ENCODE measurements at regions not wholly inside any gene's neighbourhood (a gene's known extent, or its start where the extent isn't known, plus 50 kb on each side); places are given as distances from the start of the nearest gene placed in this dataset.
"Not testable (repeated sequence)": the region's sequence is repeated elsewhere in the genome, so short reads cannot be mapped to it uniquely, and the experiment has no call there.

DNA sequence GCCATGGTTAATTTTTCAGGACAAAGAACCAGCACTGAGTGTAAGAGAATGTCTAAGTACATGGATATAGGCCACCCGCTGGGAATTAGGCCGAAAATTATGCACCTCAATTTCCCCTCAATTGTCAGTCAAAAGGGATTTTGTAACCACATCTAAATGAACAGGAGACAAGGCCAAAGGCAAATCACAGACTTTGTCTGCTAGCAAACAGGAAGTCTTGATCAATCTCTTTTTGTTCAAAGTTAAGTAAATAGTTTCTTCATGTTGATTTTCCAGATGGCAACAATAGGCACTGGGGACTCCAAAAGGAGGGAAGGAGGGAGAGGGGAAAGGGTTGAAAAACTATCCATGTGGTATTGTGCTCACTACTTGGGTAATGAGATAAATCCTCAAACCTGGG is 276.0 kb downstream of the COG6 start:
- in situ Hi-C loops (cut with HindIII; ENCODE audit: low sequenced_read_pairs), result no loop called here

DNA sequence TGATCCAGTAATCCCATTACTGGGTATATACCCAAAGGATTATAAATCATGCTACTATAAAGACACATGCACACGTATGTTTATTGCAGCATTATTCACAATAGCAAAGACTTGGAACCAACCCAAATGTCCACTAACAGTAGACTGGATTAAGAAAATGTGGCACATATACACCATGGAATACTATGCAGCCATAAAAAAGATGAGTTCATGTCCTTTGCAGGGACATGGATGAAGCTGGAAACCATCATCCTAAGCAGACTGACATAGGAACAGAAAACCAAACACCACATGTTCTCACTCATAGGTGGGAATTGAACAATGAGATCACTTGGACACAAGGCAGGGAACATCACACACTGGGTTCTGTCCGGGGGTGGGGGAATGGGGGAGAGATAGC is 277.1 kb downstream of the COG6 start:
- in situ Hi-C loops (cut with HindIII; ENCODE audit: low sequenced_read_pairs), result not testable (repeated sequence)

DNA sequence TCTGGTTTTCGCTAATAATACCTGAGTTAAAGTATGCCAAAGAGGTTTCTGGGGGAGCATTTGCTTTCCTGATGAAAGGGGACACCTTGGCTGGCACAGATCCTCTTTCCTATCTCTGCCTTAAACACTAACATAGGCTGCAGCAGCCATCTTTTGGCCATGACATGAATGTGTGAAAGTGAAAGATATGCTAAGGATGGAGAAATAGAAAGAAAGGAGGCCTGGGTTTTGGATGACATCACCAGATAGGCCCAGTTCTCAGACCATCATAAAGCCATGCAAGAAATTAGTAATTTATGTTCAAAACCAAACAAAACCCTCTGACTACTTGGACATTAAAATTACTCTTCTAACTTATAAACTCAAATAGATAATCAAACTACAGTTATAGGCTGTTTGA is 279.7 kb downstream of the COG6 start:
- in situ Hi-C loops (cut with HindIII; ENCODE audit: low sequenced_read_pairs), result no loop called here

DNA sequence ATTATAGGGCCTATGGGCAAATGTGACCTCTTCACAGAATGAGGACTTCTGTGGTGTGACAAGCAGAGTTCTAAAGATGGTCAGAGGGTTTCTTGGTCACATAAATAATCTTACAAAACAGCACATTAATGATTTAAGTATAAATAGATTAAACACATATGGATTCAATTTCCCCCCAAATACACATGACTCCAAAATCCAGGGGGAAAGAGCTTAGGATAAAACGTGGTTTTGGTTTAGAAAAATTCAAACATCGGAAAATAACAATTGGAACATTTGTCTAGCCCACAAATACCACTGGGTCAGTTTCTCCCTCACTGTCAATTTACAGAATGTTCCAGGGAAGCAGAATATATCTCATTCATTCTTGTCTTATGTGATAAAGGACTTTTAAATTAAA is 283.1 kb downstream of the COG6 start:
- in situ Hi-C loops (cut with HindIII; ENCODE audit: low sequenced_read_pairs), result no loop called here

DNA sequence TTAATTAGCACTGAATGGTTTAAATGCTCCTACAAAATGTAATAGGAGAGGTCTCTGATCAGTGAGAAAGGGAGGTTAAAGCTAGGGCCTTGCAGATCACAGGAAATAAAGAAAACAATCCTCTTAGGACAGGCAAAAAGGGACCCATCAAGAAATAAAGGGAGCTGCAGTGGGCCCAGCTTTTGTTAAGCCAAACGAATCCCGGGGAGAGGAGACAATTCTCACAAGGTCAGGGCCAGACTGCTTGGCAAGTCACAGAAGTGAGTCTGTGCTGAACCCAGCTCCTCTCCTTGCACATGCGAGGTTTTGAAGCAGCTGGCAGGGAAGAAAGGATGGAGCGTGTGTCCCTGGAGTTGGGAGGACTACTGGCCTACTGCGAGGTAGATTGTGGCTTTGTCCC is 285.8 kb downstream of the COG6 start:
- in situ Hi-C loops (cut with HindIII; ENCODE audit: low sequenced_read_pairs), result no loop called here

DNA sequence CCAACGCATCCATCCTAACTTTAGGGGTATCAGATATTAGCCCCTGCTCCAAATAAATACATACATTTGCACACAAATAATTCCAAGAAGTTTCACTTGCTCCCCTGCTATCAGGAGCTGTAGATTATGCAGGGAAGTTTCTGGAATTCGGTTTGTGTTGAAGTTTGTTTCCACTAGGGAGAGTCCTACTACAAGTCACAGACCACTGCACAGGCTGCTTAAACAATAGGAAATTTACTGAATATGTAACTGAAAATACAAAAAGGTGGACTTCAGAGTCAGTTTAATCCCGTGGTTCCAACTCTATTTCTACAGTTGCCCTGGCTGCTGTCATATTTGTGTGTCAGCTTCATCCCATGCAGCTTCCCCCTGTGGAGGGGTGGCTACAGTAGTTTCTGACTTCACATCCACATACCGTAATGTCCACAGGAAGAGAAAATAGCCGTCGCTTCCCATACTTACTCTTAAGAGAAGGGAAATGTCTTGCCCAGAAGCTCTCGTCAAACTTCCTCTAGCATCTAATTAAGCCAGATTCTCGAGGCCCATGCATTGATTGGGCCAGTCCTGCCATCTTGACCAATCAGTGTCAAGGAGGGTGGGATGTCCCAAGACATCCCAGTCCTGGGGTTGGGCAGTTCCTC is 286.6 kb downstream of the COG6 start:
- in situ Hi-C loops (cut with HindIII; ENCODE audit: low sequenced_read_pairs), result no loop called here

DNA sequence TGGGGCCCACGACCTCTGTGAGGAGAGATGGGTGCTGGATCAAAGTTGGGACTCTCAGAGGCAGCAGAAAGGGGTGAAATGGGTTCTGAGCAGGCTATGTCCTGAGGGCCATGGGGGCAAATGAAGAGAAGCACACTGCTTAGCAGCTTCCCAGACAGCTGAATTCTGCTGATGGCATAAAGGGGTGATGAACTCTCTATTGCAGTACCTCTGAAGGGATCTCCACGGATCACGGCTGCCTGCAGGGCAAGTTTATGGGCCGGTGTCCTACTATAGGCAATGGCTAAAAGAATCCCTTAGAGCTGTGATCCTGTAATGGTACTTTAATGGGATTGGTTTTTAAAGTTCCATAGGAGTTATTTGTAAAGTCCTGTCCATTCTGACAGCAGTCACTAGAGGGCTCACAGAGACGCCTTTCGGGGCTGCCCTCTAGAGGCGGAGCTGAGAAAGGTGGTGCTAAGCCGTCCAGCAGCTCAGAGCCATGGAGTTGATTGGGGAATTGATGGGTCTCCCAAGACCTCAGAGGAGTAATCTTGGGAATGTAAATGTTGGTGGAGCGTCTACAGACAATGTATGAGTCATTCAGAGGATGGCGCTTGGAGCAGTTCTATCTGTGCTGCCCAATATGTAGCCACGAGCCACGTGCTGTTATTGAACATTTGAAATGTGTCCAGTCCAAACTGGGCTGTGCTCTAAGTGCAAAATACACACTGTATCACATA is 287.3 kb downstream of the COG6 start:
- in situ Hi-C loops (cut with HindIII; ENCODE audit: low sequenced_read_pairs), result no loop called here

DNA sequence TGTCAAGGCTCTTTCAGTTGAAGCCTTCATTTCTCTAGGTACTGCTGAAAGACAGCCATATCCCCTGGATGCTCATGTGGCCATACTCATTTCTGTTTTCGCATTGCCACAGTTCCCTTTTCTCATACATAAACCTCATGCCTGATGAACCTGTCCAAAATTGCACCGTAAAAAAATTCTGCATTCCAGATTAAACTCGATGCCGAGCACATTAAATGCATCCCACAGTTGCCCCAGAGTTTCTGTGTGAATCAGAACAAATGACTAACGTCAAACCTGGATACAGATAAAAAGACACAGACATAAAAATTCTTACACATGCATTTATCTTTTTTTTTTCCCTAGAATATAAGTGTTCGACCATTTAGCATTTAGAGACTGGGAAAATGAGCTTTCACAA is 288.2 kb downstream of the COG6 start:
- in situ Hi-C loops (cut with HindIII; ENCODE audit: low sequenced_read_pairs), result no loop called here

DNA sequence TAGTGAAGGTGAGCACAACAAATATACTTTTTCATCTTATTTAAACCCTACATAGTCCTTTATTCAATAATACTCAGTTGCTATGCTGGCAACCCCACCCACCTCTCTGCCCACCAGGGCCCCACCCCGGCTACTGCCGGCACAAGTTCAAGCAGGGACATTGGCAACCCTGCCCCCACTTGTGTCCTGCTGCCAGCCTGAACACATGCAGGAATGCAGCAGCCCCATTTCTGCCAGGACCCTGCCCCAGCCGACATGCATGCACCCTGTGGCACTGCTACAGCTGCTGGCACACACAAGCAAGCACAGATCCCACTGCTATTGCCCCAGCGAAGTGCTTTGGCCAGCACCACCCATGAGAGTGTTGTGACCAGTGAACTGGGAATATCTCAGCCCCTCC is 289.8 kb downstream of the COG6 start:
- in situ Hi-C loops (cut with HindIII; ENCODE audit: low sequenced_read_pairs), result no loop called here

DNA sequence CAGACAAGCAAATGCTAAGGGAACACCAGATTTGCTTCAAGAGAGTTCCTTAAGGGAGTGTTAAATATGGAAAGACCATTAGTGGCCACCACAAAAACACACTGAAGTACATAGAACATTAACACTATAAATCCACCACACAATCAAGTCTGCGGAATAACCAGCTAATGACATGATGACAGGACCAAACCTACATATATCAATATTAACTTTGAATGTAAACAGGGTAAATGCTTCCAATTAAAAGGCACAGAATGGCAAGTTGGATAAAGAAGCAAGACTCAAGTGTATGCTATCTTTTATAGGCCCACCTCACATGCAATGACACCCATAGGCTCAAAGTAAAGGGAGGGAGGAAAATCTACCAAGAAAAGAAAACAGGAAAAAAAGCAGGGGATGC is 291.3 kb downstream of the COG6 start:
- in situ Hi-C loops (cut with HindIII; ENCODE audit: low sequenced_read_pairs), result no loop called here

DNA sequence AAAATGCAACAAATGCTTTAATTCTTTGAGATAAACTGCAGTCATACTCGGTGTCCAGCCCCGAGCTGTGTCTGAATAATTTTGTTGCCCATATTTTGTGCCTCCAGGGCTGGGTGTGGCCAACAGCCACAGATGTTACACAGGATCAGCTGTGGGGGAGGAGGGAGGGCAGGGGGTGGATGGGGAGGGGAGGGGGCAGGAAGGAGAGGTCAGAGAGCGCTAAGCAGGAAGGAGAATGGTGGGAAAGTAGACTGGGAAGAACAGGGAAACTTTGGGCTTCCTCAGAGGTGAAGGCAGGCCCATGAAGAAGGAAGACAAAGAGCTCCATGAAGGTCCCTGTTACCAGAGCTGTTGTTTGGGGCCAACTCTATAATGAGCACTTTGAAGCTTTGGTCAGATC is 295.8 kb downstream of the COG6 start:
- in situ Hi-C loops (cut with HindIII; ENCODE audit: low sequenced_read_pairs), result no loop called here

DNA sequence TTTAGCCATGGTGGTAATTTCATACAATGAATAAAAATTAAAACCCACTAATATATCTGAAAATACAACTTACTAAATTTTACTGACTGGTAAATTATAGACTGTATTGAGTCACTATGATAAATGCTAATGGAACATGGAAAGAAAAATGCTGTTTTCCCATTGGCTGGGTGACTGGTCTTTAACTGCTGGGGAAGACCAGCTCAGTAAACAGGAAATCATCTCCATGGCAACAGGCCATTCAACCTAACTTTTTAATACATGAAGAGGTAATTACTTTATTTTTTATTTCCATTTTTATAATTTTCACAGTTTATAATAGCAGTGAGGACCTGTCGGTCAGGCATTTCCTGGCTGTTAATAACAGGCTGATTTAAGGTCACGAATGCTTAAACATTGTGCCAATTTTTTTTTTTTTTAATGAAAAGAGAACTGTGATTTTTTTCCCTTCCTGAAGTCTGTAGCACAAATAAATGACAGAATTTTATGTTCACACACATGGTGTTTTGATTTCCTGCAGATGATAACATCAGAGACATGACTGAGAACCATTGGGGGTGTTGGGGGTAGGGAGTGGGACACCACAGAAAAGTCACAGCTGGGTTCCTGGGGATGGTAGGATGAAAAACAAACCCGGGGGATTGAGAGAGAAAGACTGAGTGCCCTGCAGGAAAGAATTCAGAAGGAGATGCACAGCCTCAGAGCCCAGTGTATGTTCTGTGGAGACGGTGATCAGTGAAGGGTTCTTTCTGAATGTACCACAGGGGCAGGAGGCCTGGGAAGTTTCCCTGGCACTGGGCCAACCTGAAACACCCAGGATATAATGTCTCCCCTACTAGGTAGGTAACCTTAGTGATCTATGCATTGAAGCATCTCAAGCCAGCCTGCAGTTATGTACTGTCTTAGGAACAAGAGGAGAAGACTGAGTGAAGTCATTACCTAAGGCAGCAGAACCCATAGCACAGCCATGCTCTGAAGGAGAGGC is 297.1 kb downstream of the COG6 start:
- in situ Hi-C loops (cut with HindIII; ENCODE audit: low sequenced_read_pairs), result no loop called here

DNA sequence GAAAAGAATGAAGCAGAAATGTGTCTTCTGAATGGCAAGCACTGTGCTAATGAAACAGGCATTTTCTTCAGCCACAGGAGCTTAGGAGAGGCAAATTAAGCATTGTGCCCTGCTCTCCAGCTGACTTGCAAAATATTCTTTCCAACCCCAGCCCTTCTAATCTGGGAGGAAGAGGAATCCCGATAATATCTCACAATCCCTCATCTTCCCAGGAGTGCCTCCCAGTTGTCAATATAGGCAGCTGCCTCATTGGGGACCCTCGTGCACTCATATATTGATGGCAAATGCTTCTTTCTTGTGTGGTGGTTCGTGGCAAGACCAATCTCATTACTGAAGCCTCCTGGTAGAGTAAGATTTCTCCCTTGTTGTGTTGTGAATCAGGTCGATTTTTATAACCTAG is 299.0 kb downstream of the COG6 start:
- in situ Hi-C loops (cut with HindIII; ENCODE audit: low sequenced_read_pairs), result no loop called here

DNA sequence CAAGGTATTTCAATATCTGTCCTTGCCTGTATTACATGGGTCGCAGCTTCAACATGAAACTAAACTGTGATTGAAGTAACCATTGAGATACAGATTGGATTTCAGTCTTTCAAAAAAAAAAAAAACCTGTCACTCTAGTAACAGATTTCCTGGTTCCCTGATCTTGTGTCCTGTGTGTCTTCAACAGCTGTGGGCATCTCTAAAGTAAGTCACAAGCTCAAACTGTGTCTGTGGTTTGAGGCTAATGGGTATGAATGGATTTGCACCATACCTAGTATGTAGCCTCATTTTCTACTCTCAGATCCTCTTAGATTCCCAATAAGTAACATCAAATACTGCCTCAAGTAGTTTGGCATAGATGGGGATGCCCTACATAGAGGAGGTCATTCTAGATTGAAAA is 300.1 kb downstream of the COG6 start:
- in situ Hi-C loops (cut with HindIII; ENCODE audit: low sequenced_read_pairs), result no loop called here

DNA sequence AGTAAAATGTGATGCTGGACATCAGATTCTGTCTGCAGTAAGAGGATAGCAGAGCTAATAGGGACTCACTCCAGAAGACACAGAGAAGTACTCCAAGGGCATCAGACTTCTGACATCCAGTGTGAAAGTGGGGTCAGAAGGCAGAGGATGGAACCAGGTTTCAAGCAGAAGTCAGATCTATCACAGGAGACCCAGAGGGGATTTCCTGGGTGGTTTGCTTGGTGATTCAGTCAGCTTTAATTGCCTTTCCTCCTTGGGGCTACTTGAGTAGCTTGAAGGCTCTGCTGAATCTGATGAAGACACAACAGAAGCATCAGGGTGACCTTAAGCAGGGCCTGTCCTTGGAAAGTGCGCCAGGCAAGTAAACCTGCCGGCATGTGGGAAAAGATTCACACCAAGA is 300.6 kb downstream of the COG6 start:
- in situ Hi-C loops (cut with HindIII; ENCODE audit: low sequenced_read_pairs), result no loop called here

DNA sequence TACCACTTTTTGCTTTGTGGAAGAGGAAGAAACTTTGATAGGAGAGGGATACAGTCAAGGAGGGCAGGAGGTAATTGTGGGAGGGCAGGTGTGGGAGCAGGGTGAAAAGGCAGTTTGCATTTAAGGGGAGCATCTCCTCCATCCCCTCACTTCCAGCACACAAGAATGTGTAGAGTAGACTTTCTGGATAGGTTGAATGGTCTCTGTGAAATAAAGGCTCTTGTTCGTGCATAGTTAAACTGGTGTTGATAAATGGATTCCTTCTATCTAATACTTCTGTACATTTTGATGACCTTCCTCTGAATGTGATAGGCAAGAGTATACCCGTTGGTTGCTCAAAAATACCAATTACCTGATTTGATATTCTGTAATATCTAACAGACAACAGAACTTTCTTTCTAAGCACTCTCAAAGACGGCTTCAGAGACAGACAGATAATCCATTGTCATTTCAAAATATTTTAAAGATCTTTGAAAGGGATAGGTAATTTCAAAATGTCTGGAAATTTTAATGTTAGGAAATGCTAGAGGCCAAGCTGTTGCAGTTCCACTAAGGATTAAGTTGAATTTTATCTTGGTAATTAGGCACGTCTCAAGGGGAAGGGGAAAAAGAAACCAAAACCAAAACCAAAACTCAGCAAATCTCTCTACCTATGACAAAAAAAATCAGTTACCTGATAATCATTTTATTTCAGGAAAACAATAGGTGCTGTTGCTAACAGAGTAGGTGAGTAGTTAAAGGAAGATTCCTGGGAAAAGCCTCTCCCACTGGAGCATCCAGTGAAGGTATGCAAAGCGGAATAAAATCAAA is 302.6 kb downstream of the COG6 start:
- in situ Hi-C loops (cut with HindIII; ENCODE audit: low sequenced_read_pairs), result no loop called here

DNA sequence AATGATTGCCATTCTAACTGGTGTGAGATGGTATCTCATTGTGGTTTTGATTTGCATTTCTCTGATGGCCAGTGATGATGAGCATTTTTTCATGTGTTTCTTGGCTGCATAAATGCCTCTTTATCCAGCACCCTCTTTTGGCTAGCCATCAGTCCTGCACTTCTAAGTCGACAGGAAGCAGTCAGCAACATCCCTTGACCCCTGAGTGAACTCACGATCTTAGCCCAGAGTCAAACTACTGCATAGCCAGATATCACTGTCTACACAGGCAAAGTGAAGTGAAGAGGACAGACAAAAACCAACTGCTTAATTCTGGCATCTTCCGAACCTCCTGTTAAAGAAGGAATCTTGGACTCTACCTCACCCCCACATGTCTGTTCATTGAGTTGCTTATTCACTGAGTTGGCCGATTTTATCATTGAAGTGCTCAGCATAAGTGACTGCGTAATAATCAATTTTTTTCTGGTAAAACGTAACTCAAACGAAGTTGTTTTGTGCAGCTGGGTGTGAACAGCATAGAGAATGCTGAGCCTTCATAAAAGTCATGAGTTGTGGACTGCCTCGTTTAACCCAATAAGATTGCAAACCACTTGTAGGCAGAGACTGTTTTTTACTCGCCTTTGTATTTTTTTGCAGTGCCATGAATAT is 304.2 kb downstream of the COG6 start:
- in situ Hi-C loops (cut with HindIII; ENCODE audit: low sequenced_read_pairs), result no loop called here

DNA sequence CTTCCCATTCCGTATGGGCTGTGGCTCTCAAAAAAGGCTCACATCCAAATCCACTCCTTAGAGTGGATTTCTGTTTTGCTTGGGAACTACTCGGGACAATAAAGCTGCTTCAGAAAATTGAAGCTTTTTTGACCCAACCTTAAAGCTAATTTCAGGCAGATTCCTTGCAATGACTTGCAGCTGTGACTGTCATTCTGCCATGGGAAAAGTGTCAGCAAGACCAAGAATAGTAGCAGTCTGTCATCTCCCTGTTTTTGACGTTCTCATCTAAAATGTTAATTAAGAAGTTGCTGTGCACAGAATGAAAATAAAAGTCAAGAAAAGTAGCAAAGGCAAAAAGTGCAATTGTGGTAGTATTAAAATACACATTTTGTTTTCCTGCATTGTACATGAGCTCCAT is 304.7 kb downstream of the COG6 start:
- in situ Hi-C loops (cut with HindIII; ENCODE audit: low sequenced_read_pairs), result no loop called here

DNA sequence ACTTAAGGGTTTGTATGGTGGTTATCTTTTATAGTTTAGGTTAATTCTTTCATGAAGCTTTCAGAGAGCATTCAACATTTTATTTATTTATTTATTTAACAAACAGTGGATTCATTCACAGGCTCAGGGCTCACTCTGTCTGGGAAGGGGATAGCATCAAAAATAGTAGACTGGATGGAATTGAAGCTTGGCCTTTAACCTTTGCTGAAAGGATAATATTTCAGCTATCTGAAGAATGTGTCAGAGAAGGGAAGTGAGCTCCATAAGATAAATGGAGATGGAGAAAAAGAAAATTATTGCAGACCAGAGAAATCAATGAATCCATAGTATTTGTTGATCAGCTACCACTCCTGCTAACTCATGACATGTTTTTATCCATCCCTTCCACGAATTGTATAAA is 305.6 kb downstream of the COG6 start:
- in situ Hi-C loops (cut with HindIII; ENCODE audit: low sequenced_read_pairs), result no loop called here

DNA sequence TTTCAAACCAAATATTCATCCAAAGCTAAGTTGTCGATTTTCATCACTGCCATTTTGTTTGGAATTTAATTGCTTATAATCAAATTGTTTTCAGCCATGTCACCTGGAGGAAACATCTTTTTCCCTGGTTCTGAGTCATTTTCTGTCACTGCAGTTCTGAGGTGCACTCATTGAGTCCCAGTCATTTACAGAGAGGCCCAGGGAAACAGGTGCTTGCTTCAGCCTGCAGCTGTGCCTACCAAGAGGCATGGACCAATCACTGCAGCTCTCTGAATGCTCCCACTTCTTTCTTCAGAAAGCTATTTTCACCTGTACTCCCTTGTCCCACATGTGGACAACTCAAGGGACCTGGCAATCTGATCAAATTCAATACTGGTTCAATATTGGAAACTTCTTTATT is 308.1 kb downstream of the COG6 start:
- in situ Hi-C loops (cut with HindIII; ENCODE audit: low sequenced_read_pairs), result no loop called here
